ENCODE measurements at regions not wholly inside any gene's neighbourhood (a gene's known extent, or its start where the extent isn't known, plus 50 kb on each side); places are given as distances from the start of the nearest gene placed in this dataset.

DNA sequence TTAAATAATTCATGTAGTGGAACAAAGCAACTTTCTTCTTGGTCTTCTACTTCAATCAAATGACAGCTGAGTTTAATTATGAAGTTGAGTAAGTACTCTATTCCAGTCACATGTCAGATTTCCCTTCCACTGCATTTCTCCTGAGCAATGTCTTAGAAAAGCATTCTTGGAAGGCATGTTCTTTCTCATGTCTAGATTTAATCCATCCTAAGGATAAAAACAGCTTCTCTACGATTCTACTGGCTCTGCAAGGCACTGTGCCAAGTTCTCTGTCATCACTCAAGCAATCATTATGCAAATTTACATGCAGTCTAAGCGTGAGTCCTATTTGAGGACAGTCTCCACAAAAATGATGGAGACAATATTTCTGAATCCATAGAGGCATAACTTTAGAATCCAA, 142.4 kb downstream of the YIPF5 start:
- TF ChIP-seq CTCF (conservative IDR thresholded peaks at IDR 0.05 in 1 of 2, IDR thresholded peaks at IDR 0.05 in 1 of 2; ENCODE audit: extremely low read depth in 1 of 2, insufficient read depth in 1 of 2, low read depth in 1 of 2, low read length in 2 of 2) = no peak
- TF ChIP-seq EZH2 (IDR thresholded peaks at IDR 0.05; ENCODE audit: borderline replicate concordance, low read length) = no peak
